NCI-H524 treated with DMSO at 0.1 percent for 48 hours (cell line): ENCODE measurements at regions not wholly inside any gene's neighbourhood (a gene's known extent, or its start where the extent isn't known, plus 50 kb on each side); places are given as distances from the start of the nearest gene placed in this dataset.
"Not testable (repeated sequence)": the region's sequence is repeated elsewhere in the genome, so short reads cannot be mapped to it uniquely, and the experiment has no call there.

Experiments
- DNase-seq: peaks from one replicate; lab custom pipeline; 2025; lab: John Stamatoyannopoulos, UW

DNA sequence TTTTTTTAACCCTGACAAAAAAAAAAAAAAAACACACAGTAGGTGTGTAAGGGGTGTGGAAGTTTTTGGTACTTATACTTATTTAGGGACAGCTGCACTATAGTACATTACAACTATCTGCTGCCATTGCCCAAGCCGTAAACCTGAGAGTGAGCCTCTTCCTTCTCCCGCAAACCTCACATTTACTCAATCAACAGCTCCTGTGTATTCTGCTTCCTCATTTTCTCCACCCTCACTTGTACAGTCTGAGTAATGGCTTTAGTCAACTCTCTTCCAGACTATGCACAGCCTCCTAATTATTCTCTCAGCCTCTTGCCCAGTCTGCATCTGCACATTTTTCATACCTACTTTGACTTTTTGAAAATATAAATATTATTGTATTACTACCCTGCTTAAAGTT, 362.0 kb downstream of the ADAM29 start:
- DNase-seq, result no peak

GRCh38 chr4:175281894-175282293, 363.7 kb downstream of the ADAM29 start:
- no peak for DNase-seq

GRCh38 chr4:175282407-175282806, 364.2 kb downstream of the ADAM29 start:
- no peak for DNase-seq

DNA sequence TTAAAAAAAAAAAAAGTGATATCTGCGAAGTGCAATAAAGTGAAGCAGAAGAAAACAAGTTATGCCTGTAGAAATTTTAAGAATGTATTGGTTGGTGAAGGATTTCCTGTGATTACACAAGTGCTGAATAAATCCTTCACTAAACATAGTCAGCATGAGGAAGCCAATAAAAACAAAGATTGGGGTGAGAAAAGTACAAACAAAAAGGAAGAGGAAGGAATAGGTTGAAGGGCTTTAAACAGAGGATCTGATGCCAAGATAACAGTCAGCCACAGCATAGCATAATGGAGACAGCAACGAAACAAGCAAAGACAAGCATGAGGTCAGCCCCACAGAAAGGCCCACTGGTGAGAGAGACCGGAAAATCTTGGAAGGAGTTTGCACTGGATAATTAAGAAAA, 372.2 kb downstream of the ADAM29 start:
- DNase-seq, result no peak

DNA sequence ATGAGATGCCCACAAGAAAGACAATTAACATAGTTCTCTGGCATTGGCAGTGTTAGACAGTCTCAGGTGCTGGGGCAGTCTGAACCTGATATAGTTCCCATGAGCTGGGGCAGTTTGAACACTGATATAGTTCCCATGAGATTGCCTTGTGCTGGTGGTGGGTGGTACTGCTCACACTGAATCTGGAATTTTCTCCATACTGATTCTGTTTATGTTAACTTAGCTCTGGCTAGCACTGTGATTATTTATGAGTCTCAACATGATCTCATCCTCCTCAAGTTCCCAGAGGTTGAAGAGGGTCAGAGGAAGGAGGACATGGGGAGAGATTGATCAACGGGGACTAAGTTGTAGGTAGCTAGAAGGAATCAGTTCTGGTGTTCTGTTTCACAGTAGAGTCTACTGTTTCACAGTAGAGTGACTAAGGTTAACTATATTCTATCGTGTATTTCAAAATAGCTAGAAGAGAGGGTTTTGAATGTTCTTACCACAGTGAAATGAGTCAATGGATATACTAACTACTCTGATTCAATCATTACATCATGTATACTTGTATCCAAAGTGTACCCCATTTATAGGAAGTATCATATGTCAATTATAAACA, 379.9 kb downstream of the ADAM29 start:
- DNase-seq, result no peak

DNA sequence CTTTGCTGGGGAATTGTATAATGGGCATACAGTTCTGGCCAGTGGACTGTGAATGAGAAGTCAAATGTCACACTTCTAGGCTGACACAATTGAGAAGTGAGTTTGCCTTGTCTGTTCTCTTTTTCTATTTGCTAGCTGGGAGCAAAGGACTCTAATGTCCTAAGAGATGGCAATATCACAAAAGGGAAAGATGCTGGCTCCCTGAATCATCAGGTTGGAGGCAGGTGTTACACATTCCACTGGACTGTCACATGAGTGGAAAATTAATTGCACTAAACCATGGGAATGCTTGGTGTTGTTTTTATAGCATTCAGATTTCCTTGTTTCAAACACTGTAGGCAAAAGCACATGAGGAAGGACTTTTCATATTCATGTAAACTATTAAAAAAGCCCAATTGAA, 388.3 kb downstream of the ADAM29 start:
- DNase-seq, result no peak

DNA sequence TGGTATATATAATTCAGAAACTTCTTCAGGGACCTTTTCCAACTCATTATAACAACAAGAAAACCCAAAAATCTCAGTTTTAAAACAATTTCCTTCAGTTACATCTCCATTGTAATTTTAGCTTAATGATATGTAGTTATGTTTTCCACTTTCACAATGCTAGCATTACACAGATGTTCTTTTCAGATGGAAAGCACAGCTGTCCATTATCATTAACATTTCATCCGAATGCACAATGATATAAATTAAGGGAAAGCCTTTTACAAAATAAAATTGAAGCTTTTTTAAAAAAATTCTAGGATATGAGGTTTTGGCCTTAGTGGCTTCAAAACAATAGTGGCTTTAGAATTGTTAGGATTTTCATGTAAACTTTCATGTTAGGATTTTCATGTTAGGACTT, 389.2 kb downstream of the ADAM29 start:
- no peak for DNase-seq

GRCh38 chr4:175308236-175308635, 390.1 kb downstream of the ADAM29 start:
- DNase-seq, result no peak

DNA sequence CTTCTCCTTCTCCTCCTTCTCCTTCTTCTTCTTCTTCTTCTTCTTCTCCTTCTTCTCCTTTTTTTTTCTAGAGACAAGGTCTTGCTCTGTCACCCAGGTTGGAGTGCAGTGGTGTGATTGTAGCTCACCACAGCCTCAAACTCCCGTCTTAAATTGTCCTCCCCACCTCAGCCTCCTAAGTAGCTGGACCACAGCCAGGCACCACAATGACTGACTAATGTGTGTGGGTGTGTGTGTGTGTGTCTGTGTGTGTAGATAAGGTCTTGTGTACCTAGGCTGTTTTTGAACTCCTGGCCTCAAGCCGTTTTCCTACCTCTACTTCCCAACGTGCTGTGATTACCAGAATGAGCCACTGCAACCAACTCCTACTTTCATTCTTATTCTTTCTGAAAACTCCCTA, 390.9 kb downstream of the ADAM29 start:
- DNase-seq, result no peak

DNA sequence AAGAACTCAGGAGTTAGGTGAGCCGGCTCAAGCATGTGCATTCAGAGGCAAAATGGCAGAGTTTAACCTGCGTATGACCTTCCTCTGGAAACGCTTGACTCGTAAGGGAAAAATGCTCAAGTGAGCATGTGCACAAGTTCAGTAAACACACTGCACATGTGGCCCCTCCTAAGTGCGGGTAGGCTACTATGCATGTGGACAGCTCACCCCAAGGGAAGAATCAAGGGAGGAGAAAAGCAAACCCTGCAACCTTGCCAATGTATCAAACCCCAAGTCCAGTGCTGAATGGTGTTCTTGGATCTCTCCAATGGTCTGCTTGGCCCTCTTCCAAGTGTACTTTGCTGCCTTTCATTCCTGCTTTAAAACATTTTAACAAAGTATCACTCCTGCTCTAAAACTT, 407.1 kb downstream of the ADAM29 start:
- no peak for DNase-seq

DNA sequence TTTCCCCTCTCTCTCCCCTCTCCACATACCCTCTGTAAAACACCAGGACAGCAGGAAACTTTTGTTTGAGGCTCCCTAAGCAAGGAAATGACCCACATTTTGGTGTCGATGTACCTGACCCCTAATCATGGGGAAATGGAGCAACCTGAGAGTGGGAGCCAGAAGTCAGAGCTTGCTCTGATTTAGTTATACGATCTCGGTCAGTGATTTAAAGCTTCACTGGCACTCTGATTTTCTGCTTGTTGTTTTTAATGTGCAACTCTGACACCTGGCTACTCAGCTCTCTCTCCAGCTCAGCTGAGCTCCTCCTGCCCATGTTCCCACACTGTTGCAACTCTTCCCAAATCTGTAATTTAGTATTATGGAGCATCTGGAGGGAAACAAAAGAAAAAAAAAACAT, 408.6 kb downstream of the ADAM29 start:
- no peak for DNase-seq

DNA sequence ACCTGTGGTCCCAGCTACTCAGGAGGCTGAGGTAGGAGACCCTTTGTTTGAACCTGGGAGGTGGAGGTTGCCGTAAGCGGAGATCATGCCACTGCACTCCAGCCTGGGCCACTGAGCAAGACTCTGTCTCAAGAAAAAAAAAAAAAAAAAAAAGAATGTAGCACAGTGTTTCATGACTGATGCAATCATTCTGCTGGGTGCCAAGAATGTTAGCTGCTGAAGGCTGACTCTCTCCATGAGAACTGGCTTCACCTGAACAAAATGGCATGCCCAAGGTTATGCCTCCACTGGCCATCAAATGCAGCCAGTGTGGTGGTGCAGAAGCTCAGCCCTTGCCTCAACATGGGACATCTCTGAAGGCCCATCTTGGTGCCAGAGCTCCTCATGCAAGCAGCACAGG, 412.1 kb downstream of the ADAM29 start:
- no peak for DNase-seq

GRCh38 chr4:175330652-175331051, 412.5 kb downstream of the ADAM29 start:
- DNase-seq, result no peak

- DNase-seq, result no peak
Observed at GRCh38 chr4:175335331-175335730, 417.2 kb downstream of the ADAM29 start.

DNA sequence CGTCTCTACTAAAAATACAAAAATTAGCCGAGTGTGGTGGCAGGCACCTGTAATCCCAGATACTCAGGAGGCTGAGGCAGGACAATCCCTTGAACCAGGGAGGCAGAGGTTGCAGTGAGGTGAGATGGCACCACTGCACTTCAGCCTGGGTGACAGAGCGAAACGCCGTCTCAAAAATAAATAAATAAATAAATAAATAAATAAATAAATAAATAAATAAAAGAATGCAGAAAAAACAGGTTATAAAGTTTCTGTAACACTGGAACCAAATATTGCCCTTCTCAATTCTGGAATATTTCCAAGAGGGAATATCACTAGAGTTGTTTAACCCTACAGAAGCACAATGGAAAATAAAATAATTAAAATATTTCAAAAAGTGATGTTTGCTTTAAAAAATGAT, 418.4 kb downstream of the ADAM29 start:
- not testable (repeated sequence) for DNase-seq

DNA sequence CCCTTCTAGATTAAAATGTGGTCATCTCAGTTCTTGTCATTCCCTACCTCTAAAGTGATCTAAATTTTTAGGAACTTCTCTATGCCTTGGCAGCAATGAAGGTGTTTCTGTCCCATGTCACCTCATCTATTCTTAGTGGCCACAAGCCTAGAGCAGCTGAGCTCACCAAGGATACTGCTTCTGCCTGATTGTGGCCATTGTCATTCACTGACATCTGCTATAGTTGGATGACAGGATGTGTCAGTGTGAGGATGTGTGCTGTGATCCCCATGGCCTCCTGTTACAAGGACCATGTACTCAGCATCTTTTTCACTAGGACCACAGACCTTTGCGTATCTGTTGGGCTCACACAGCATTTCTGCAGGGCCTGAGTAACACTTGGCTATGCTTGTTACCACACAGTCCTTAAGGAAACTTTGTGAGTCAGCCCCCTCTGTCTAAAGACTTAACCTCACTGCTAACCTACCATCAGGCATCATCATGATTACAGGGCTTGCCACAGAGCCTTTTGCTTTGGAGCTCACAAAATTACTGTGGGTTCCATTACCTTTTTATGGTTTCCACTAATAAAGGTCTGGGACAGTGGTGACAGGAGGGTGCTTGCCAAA, 421.0 kb downstream of the ADAM29 start:
- DNase-seq, result no peak

DNA sequence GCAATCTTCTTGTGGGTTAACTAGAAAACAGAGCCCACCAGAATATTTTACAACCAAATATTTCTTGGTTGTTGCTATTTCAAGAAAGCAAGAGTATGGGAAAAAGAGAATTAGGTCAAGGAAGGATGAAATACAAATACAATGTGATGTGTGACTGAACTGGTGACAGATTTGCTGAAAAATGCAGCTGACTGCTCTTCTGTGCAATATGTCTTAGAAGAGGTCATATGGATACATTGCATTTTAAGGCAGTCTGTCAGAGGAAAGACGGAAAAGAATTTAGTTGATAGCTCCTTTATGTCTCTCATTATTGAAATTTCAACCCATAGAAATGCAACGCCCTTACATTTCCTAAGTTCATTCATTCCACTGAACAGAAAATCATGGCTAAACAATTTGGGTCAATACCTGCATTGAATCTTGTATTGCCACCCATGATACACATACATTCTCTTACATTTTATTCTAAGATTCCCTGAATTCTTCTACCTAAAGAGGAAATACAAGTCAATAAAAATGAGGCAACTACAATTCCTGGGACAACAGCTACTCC, 423.1 kb downstream of the ADAM29 start:
- no peak for DNase-seq

- DNase-seq, result no peak
Observed at GRCh38 chr4:175346376-175346775, 428.2 kb downstream of the ADAM29 start.

DNA sequence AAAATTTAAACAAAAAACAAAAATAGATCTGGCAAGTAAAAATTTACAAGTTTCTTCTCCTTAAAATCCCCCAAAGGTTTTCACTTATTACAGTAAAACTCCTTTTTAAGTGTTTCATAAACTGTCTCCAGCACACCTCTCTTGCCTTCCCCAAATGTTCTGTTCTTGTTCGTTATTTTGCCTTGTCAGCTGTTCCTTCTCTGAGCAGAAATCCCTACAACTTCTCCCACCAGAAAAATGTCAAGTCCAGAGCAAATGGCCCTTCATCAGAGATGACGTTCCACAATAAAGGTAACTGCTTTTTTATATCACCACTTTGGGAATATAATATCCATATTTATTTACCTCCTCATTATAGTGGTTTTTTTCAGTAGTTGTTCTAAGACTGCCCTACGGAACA, 432.1 kb downstream of the ADAM29 start:
- DNase-seq, result no peak

DNA sequence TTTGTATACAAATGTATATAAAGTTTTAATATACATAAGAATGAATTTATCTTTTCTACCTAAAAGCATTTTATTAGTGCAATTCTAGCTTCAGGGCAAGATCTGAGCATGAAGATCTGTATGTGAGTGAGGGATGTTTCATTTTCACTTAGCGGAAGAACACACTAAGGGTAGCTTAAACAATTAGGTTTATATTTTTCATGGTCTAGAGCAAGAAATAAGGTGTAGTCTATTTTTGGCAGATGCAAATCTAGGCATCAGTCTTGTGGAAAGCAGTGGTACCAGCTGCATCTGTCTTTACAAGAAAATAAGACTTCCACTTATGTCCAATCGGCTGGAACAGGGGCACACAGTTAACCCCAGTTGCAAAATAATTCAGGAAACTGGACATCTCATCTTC, 433.3 kb downstream of the ADAM29 start:
- no peak for DNase-seq

DNA sequence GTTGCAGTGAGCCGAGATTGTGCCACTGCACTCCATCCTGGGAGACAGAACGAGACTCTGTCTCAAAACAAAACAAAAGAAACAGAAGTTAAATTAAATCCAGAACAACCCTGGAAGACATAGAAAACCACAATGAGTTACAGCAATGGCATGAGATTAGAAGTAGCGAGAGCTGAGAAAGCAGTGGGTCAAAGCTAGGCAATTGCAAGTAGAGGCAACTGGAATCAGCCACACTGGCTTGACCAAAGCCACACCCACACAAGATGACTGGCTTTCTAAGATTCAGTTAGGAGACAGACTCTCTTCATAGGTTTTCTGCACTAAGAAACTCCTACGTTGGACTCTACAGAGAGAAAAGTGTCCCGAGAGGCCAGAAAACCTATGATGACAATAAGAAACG, 443.0 kb downstream of the GPM6A start:
- DNase-seq, result no peak

GRCh38 chr4:175371091-175371490, 441.0 kb downstream of the GPM6A start:
- DNase-seq, result no peak

- DNase-seq, result no peak
Observed at GRCh38 chr4:175373031-175373430, 439.0 kb downstream of the GPM6A start.

GRCh38 chr4:175374459-175374858, 437.6 kb downstream of the GPM6A start:
- no peak for DNase-seq
